Right lobe of liver (tissue), 6 donors: ENCODE measurements at regions not wholly inside any gene's neighbourhood (a gene's known extent, or its start where the extent isn't known, plus 50 kb on each side); places are given as distances from the start of the nearest gene placed in this dataset.

Experiments
- ATAC-seq, 4 donors: fragments of 200-7000 bp; cut with Tn5 transposase; one replicate each; pipeline ENCODE4 v1.9.1; 2020; ENCODE audit warnings: mild to moderate bottlenecking in 4 of 4, moderate library complexity in 4 of 4
- DNase-seq, 3 donors: peaks; one replicate each; pipeline ENCODE4 v3.0.0-alpha.2; 2020
- H3K27ac ChIP-seq, 3 donors: fragments of 200-600 bp; one replicate each; pipeline ENCODE4 v1.8.0; 2022
- H3K27me3 ChIP-seq, 2 donors: fragments of 200-600 bp; one replicate each; pipeline ENCODE4 v1.8.0; 2022
- H3K36me3 ChIP-seq, 4 donors: fragments of 200-600 bp; sonication (generic) in 1 of 4; one replicate each; pipeline versions ENCODE4 v1.5.1 to v1.8.0; 2017 to 2022; ENCODE audit warnings: control low read depth in 1 of 4
- H3K4me1 ChIP-seq, 4 donors: fragments of 200-600 bp; sonication (generic) in 1 of 4; one replicate each; pipeline versions ENCODE4 v1.5.1 to v1.8.0; 2017 to 2022; ENCODE audit warnings: control low read depth in 1 of 4
- H3K4me3 ChIP-seq, 3 donors: fragments of 200-600 bp; one replicate each; pipeline ENCODE4 v1.8.0; 2022
- H3K9me3 ChIP-seq, 4 donors: fragments of 200-600 bp; sonication (generic) in 1 of 4; one replicate each; pipeline versions ENCODE4 v1.5.1 to v1.8.0; 2017 to 2022; ENCODE audit warnings: control low read depth in 1 of 4
- CTCF ChIP-seq, 4 donors: fragments of 200-600 bp in 3 of 4; fragments of 450-650 bp in 1 of 4; IDR thresholded peaks; one replicate each; pipeline versions ENCODE4 v1.5.1 to v1.8.0; 2016 to 2022; ENCODE audit warnings: antibody characterized with exemption in 4 of 4, mild to moderate bottlenecking in 2 of 4
- POLR2A ChIP-seq: fragments of 450-650 bp; IDR thresholded peaks from one replicate; pipeline ENCODE4 v1.6.1; 2017; ENCODE audit warnings: antibody characterized with exemption, mild to moderate bottlenecking
- WGBS: methylation state at CpG from one replicate; pipeline ENCODE4 v1.1.6; 2018; ENCODE audit warnings: low coverage, low lambda C conversion rate; ENCODE audit not compliant: insufficient coverage; ENCODE audit errors: missing lambda C conversion rate; 5-methylcytosine and 5-hydroxymethylcytosine counted together
- intact Hi-C, 2 donors: fragments of 100-400 bp; cut with DNase I; formaldehyde crosslinking; loops; one replicate each; pipeline versions ENCODE4 v1.11.2 to v1.14.1; 2022
- donor health status: DM: no; HTN: yes; CAD: no.
- donor health status: DM: no; HTN: no; CAD: no.
- donor health status: DM: no; HTN: no; CAD: no.
- donor health status: DM: no; HTN: yes; CAD: no.
- donor health status: DM: no; HTN: yes; CAD: no.

GRCh38 chr6:115733426-115733825 lies 327.3 kb downstream of the FRK start:
- DNase-seq (no peak), ATAC-seq (no peak)
- Histone ChIP-seq H3K27ac (no peak overlapping the region), H3K9me3 (no peaks in the 10 kb centered on the region), H3K4me1 (no peaks in the 10 kb centered on the region), H3K36me3 (no peaks in the 10 kb centered on the region), H3K27me3 (no peaks in the 10 kb centered on the region), H3K4me3 (no peak overlapping the region)
- no peak for TF ChIP-seq POLR2A
- no peak for TF ChIP-seq CTCF (IDR thresholded peaks at IDR 0.05)
- intact Hi-C loops, result no loop called here

GRCh38 chr6:115729036-115729435 lies 331.7 kb downstream of the FRK start:
- H3K9me3 ChIP-seq, result no peaks in the 10 kb centered on the region
- ATAC-seq (no peak), DNase-seq (no peak)
- H3K4me3 ChIP-seq, result no peak overlapping the region
- no peak for TF ChIP-seq POLR2A
- TF ChIP-seq CTCF (IDR thresholded peaks at IDR 0.05), result no peak
- WGBS, result no CpG with 5 or more reads among the region's 5 CpGs
- intact Hi-C loops, result no loop called here
- H3K27me3 ChIP-seq, result no peaks in the 10 kb centered on the region
- no peaks in the 10 kb centered on the region for H3K36me3 ChIP-seq
- no peaks in the 10 kb centered on the region for H3K4me1 ChIP-seq
- no peak overlapping the region for H3K27ac ChIP-seq

DNA sequence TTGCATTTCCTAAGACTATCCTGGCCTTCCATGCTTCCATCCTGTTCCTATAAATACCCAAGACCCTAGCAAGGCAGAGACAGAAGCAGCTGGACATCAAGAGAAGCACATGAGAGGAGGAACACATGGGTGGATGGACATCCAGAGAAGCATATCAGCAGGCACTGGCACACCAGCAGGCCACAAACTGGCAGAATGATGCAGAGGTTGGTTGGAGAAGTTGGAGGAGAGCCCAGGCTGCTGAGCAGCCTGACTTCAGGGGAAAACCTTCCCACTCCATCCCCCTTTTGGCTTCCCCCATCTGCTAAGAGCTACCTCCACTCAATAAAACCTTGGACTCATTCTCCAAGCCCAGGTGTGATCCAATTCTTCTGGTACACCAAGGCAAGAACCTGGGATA lies 332.5 kb downstream of the FRK start:
- Histone ChIP-seq H3K9me3 (no peaks in the 10 kb centered on the region), H3K36me3 (no peaks in the 10 kb centered on the region), H3K4me1 (no peaks in the 10 kb centered on the region), H3K4me3 (no peak overlapping the region), H3K27me3 (no peaks in the 10 kb centered on the region), H3K27ac (no peak overlapping the region)
- TF ChIP-seq POLR2A (no peak), CTCF (IDR thresholded peaks at IDR 0.05) (no peak)
- ATAC-seq (no peak), DNase-seq (no peak)
- intact Hi-C loops, result no loop called here

GRCh38 chr6:115721564-115721963 lies 339.1 kb downstream of the FRK start:
- no peaks in the 10 kb centered on the region for H3K4me1 ChIP-seq
- 67% methylated on average over 2 of the region's 2 CpGs for WGBS
- no peaks in the 10 kb centered on the region for H3K9me3 ChIP-seq
- no peak overlapping the region for H3K4me3 ChIP-seq
- H3K27ac ChIP-seq, result no peak overlapping the region
- no peaks in the 10 kb centered on the region for H3K36me3 ChIP-seq
- DNase-seq (no peak), ATAC-seq (no peak)
- H3K27me3 ChIP-seq, result no peaks in the 10 kb centered on the region
- TF ChIP-seq CTCF (IDR thresholded peaks at IDR 0.05), result no peak
- no peak for TF ChIP-seq POLR2A
- intact Hi-C loops, result no loop called here

DNA sequence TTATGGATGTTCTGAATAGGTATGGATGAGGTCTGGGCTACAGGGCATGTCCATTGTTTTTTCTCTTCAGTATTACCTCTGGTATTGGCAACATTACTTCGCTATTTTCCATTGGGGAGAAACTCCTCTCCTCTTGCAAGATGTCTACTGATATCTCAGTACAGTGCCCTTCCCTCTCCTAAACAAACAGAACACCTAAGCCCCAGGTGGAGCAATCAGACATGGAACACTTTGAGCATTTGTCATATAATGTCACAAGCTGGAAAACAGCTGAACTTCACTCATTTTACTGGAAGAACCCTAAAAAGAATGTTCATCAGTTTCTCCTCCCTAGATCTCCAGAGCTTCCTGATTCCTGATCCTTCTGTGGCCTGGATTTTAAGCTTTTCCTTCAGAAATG lies 339.8 kb downstream of the FRK start:
- Histone ChIP-seq H3K4me1 (no peaks in the 10 kb centered on the region), H3K27ac (no peak overlapping the region), H3K4me3 (no peak overlapping the region), H3K27me3 (no peaks in the 10 kb centered on the region), H3K9me3 (no peaks in the 10 kb centered on the region), H3K36me3 (no peaks in the 10 kb centered on the region)
- ATAC-seq, result peak in 3 of 4 donors; percentile 23 to 62 (median 44)
- WGBS, result 83% methylated on average over 1 of the region's 1 CpG
- TF ChIP-seq CTCF (IDR thresholded peaks at IDR 0.05) (no peak), POLR2A (no peak)
- no peak for DNase-seq
- intact Hi-C loops, result no loop called here
